Fibroblast of lung (primary cell): ENCODE measurements at regions not wholly inside any gene's neighbourhood (a gene's known extent, or its start where the extent isn't known, plus 50 kb on each side); places are given as distances from the start of the nearest gene placed in this dataset.

Source experiments
- DNase-seq, 2 donors: peaks; one replicate each; pipeline versions ENCODE4 v3.0.0 to v3.0.0-alpha.2; 2010; ENCODE audit warnings: low read depth in 2 of 2
- H2AFZ ChIP-seq: 2 replicates; pipeline ENCODE4 v1.5.1; 2012; ENCODE audit warnings: low read length, control low read depth, inconsistent platforms
- H3K27ac ChIP-seq: 2 replicates; pipeline ENCODE4 v1.5.1; 2011; ENCODE audit warnings: low read length, control low read depth; ENCODE audit not compliant: insufficient read depth
- H3K27me3 ChIP-seq: 2 replicates; pipeline ENCODE4 v1.5.1; 2011; ENCODE audit warnings: mild to moderate bottlenecking, low read length; ENCODE audit not compliant: control insufficient read depth, insufficient read depth
- H3K36me3 ChIP-seq: 2 replicates; pipeline ENCODE4 v1.5.1; 2011; ENCODE audit warnings: low read length; ENCODE audit not compliant: control insufficient read depth, insufficient read depth
- H3K4me1 ChIP-seq: 2 replicates; pipeline ENCODE4 v1.5.1; 2011; ENCODE audit warnings: low read length; ENCODE audit not compliant: control insufficient read depth, insufficient read depth; ENCODE audit errors: extremely low read depth
- H3K4me2 ChIP-seq: 2 replicates; pipeline ENCODE4 v1.5.1; 2011; ENCODE audit warnings: low read length, control low read depth; ENCODE audit not compliant: insufficient read depth; ENCODE audit errors: extremely low read depth
- H3K4me3 ChIP-seq, 4 experiments: fragments of 200-600 bp in 1 of 4; sonication (generic) in 1 of 4; replicated peaks in 1 of 4; 2 replicates each; pipeline ENCODE4 v1.5.1; 2011 to 2016; ENCODE audit warnings: low read length in 4 of 4, low read depth in 3 of 4, mild to moderate bottlenecking in 3 of 4, control low read depth in 2 of 4, inconsistent platforms in 1 of 4, mixed read lengths in 1 of 4; ENCODE audit not compliant: insufficient read depth in 1 of 4; ENCODE audit errors: control extremely low read depth in 1 of 4
- H3K79me2 ChIP-seq: 2 replicates; pipeline ENCODE4 v1.5.1; 2012; ENCODE audit warnings: mild to moderate bottlenecking, low read length, inconsistent platforms; ENCODE audit not compliant: control insufficient read depth, insufficient read depth
- H3K9ac ChIP-seq: 2 replicates; pipeline ENCODE4 v1.5.1; 2011; ENCODE audit warnings: mild to moderate bottlenecking, low read length, control low read depth; ENCODE audit not compliant: insufficient read depth
- H3K9me3 ChIP-seq: 2 replicates; pipeline ENCODE4 v1.5.1; 2012; ENCODE audit warnings: low read depth, low read length; ENCODE audit not compliant: control insufficient read depth, insufficient read depth
- H4K20me1 ChIP-seq: 2 replicates; pipeline ENCODE4 v1.5.1; 2011; ENCODE audit warnings: low read length; ENCODE audit not compliant: control insufficient read depth, insufficient read depth; ENCODE audit errors: extremely low read depth
- EZH2 ChIP-seq: IDR thresholded peaks from 2 replicates; pipeline ENCODE4 v1.5.1; 2012; ENCODE audit warnings: low read length, control low read depth, mild to moderate bottlenecking; ENCODE audit errors: missing control alignments
- TF ChIP-seq, protein P1 (sequence below), 2 donors: IDR thresholded peaks in 1 of 2; conservative IDR thresholded peaks in 1 of 2; 1 replicate in 1 of 2; 2 replicates in 1 of 2; pipeline ENCODE4 v1.5.1; 2011 to 2012; ENCODE audit warnings: low read length in 2 of 2, control low read depth in 1 of 2, inconsistent platforms in 1 of 2, low read depth in 1 of 2, mild to moderate bottlenecking in 1 of 2

DNA sequence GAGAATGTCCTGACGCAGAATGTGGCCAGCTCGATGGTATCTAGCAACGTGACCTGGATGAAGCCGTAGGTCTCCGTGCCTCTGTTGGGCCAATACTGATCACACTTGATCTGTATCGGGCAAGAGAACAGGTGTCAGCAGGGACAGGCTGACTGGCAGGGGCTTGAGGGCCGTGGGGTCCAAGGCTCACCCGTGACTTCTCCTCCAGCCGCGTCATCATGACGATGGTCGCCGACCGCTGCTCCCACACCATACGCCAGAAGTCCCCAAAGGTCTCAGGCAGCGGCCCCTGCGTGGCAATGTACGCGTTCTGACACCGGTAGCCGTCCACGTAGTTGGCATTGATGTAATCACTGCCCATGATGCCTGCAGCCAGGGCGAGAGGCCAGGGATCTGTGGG is 126.2 kb downstream of the PTPRS start:
- Histone ChIP-seq H3K9me3 (no peaks in the 10 kb centered on the region), H3K4me3 (no peak overlapping the region), H3K4me2 (no peak overlapping the region), H3K4me1 (no peaks in the 10 kb centered on the region), H3K36me3 (peaks cover 46% of the 10 kb centered on the region), H4K20me1 (no peaks in the 10 kb centered on the region), H3K79me2 (no peaks in the 10 kb centered on the region), H3K27me3 (no peaks in the 10 kb centered on the region), H3K27ac (no peak overlapping the region), H2AFZ (no peak overlapping the region), H3K9ac (no peak overlapping the region)
- DNase-seq, result no peak
- TF ChIP-seq, protein P1, sequence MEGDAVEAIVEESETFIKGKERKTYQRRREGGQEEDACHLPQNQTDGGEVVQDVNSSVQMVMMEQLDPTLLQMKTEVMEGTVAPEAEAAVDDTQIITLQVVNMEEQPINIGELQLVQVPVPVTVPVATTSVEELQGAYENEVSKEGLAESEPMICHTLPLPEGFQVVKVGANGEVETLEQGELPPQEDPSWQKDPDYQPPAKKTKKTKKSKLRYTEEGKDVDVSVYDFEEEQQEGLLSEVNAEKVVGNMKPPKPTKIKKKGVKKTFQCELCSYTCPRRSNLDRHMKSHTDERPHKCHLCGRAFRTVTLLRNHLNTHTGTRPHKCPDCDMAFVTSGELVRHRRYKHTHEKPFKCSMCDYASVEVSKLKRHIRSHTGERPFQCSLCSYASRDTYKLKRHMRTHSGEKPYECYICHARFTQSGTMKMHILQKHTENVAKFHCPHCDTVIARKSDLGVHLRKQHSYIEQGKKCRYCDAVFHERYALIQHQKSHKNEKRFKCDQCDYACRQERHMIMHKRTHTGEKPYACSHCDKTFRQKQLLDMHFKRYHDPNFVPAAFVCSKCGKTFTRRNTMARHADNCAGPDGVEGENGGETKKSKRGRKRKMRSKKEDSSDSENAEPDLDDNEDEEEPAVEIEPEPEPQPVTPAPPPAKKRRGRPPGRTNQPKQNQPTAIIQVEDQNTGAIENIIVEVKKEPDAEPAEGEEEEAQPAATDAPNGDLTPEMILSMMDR (conservative IDR thresholded peaks at IDR 0.05 in 1 of 2, IDR thresholded peaks at IDR 0.05 in 1 of 2; ENCODE audit: low read depth in 1 of 2, low read length in 2 of 2), result no peak
- TF ChIP-seq EZH2, result no peak

DNA sequence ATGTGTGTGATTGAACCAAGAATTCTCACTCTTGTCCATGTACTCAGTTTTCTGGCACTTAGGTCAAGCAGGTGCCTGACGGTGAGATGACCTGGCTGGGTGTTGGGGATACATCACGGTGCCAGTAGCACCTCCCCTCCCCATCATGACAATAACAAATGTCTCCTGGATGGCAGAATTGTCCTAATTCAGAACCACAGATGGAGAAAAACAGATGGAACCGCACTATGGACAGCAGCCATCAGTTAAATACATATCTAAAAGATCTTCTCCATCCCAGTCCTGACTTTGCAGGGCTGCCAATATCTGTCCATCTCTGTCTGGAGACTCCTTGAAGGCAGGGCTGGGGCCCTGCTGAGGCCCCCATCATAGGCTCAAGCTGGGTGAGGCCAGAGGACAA is 126.9 kb downstream of the PTPRS start:
- Histone ChIP-seq H4K20me1 (no peaks in the 10 kb centered on the region), H3K79me2 (no peaks in the 10 kb centered on the region), H3K9me3 (no peaks in the 10 kb centered on the region), H3K4me2 (no peak overlapping the region), H3K4me1 (no peaks in the 10 kb centered on the region), H3K4me3 (no peak overlapping the region), H2AFZ (no peak overlapping the region), H3K27ac (no peak overlapping the region), H3K36me3 (peaks cover 46% of the 10 kb centered on the region), H3K27me3 (no peaks in the 10 kb centered on the region), H3K9ac (no peak overlapping the region)
- DNase-seq, result no peak
- TF ChIP-seq, protein P1 (conservative IDR thresholded peaks at IDR 0.05 in 1 of 2, IDR thresholded peaks at IDR 0.05 in 1 of 2; ENCODE audit: low read depth in 1 of 2, low read length in 2 of 2), result no peak
- TF ChIP-seq EZH2, result no peak

DNA sequence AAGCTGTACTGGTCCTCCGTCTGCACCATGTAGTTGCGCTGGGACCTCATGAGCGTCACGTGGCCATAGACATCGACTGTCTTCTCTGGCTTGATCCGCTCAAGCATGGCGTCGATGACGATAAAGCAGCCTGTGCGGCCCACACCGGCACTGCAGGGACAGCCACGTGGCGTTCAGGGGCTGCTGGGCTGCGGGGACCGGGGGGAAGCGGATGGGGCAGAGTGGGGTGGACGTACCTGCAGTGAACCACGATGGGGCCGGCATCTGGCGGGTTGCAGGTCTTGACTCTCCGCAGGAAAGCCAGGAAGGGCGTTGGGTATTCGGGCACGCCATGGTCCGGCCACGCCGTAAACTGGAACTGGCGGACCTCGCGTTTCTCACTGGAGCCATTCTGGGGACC is 128.5 kb downstream of the PTPRS start:
- TF ChIP-seq, protein P1 (conservative IDR thresholded peaks at IDR 0.05 in 1 of 2, IDR thresholded peaks at IDR 0.05 in 1 of 2; ENCODE audit: low read depth in 1 of 2, low read length in 2 of 2), result no peak
- no peak for TF ChIP-seq EZH2
- Histone ChIP-seq H3K27me3 (no peaks in the 10 kb centered on the region), H3K9me3 (no peaks in the 10 kb centered on the region), H3K4me3 (no peak overlapping the region), H3K4me1 (no peaks in the 10 kb centered on the region), H3K27ac (no peak overlapping the region), H4K20me1 (no peaks in the 10 kb centered on the region), H2AFZ (no peak overlapping the region), H3K4me2 (no peak overlapping the region), H3K79me2 (no peaks in the 10 kb centered on the region), H3K9ac (no peak overlapping the region), H3K36me3 (peaks cover 42% of the 10 kb centered on the region)
- no peak for DNase-seq
